ENCODE measurements at regions not wholly inside any gene's neighbourhood (a gene's known extent, or its start where the extent isn't known, plus 50 kb on each side); places are given as distances from the start of the nearest gene placed in this dataset.

DNA sequence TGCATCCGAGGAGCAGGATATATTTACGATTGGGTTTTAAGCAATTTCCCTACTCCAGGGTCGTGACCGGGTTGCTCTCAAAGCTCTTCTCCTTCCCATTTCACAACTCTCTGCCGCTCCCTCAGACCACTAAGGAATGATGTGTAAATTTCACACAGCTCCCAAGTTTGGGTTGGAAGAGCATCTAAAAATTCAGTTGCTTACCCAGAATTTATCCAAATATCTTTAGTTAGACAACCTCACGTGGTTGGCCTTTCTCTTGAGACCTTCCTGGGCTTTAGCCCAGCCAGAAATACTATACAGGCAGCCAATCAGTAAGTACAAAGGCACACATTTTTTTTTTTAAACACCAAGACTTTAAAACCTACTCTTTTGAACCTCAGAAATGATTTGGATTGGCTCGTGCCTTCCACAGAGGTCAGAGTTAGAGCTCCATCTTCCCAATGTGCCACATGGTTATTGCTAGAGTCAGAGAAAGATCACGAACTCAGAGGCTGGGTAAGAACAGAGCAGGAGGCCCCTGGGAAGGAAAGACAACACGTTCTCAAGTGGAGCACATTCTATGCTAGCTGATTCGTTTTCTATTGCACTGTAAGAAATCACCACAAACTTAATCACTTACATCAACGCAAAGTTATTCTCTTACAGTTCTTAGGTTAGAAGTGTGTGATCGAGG, 335.4 kb upstream of the MGMT start:
- TF ChIP-seq, protein P1, sequence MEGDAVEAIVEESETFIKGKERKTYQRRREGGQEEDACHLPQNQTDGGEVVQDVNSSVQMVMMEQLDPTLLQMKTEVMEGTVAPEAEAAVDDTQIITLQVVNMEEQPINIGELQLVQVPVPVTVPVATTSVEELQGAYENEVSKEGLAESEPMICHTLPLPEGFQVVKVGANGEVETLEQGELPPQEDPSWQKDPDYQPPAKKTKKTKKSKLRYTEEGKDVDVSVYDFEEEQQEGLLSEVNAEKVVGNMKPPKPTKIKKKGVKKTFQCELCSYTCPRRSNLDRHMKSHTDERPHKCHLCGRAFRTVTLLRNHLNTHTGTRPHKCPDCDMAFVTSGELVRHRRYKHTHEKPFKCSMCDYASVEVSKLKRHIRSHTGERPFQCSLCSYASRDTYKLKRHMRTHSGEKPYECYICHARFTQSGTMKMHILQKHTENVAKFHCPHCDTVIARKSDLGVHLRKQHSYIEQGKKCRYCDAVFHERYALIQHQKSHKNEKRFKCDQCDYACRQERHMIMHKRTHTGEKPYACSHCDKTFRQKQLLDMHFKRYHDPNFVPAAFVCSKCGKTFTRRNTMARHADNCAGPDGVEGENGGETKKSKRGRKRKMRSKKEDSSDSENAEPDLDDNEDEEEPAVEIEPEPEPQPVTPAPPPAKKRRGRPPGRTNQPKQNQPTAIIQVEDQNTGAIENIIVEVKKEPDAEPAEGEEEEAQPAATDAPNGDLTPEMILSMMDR (IDR thresholded peaks at IDR 0.05), result no peak
- TF ChIP-seq EP300 (IDR thresholded peaks at IDR 0.05) (no peak), POLR2A (IDR thresholded peaks at IDR 0.05) (no peak)

Data from ovary (tissue), 3 donors.